Pancreas (tissue), 10 donors: ENCODE measurements at regions not wholly inside any gene's neighbourhood (a gene's known extent, or its start where the extent isn't known, plus 50 kb on each side); places are given as distances from the start of the nearest gene placed in this dataset.

ENCODE experiments used
- ATAC-seq, 4 donors: fragments of 200-7000 bp; cut with Tn5 transposase; one replicate each; pipeline versions ENCODE4 v1.8.0 to v1.9.1; 2020; ENCODE audit warnings: mild to moderate bottlenecking in 4 of 4, moderate library complexity in 4 of 4
- DNase-seq, 6 donors: peaks; one replicate each; pipeline ENCODE4 v3.0.0-alpha.2; 2020
- FAIRE-seq: peaks from 2 replicates; lab custom pipeline; 2012; peaks lifted over from hg19 to GRCh38; lab: Jason Lieb, UNC
- H3K27ac ChIP-seq, 4 donors: fragments of 200-600 bp; sonication (generic); 1 replicate in 3 of 4; 2 replicates in 1 of 4; pipeline versions ENCODE4 v1.5.0 to v1.8.0; 2020
- H3K27me3 ChIP-seq, 4 donors: fragments of 200-600 bp; one replicate each; pipeline ENCODE4 v1.8.0; 2021
- H3K36me3 ChIP-seq, 3 donors: fragments of 200-600 bp; sonication (generic) in 1 of 3; one replicate each; pipeline versions ENCODE4 v1.5.0 to v1.8.0; 2020 to 2021
- H3K4me1 ChIP-seq, 3 donors: fragments of 200-600 bp; one replicate each; pipeline ENCODE4 v1.8.0; 2021
- H3K4me3 ChIP-seq, 4 donors: fragments of 200-600 bp; sonication (generic) in 2 of 4; one replicate each; pipeline versions ENCODE4 v1.5.0 to v1.8.0; 2020 to 2021
- H3K9me3 ChIP-seq, 4 donors: fragments of 200-600 bp; one replicate each; pipeline ENCODE4 v1.8.0; 2021
- CTCF ChIP-seq, 4 donors: fragments of 200-600 bp; sonication (generic) in 3 of 4; IDR thresholded peaks; one replicate each; pipeline versions ENCODE4 v1.5.0 to v1.8.0; 2021; ENCODE audit warnings: antibody characterized with exemption in 4 of 4
- WGBS, 2 donors: extraction: QIAGEN DNeasy Blood & Tissue Kit; methylation state at CpG; one replicate each; pipeline ENCODE4 v1.1.7; 2013; 5-methylcytosine and 5-hydroxymethylcytosine counted together
- intact Hi-C, 3 donors: fragments of 100-400 bp; cut with DNase I; formaldehyde crosslinking; loops; one replicate each; pipeline versions ENCODE4 v1.11.1 to v1.14.2; 2022
- donor health status: healthy with polysubstance abuse.
- donor health status: DM: no; HTN: no; CAD: no; lungs with moderate emphysema.
- donor health status: DM: no; HTN: no; CAD: no.
- donor health status: control.
- donor health status: control.
- donor health status: Bipolar disorder and iron deficiency.
- donor health status: DM: yes; HTN: yes; CAD: no.
- donor health status: DM: no; HTN: no; CAD: no.
- donor health status: DM: no; HTN: no; CAD: no.
- donor health status: DM: yes; HTN: yes; CAD: no.

DNA sequence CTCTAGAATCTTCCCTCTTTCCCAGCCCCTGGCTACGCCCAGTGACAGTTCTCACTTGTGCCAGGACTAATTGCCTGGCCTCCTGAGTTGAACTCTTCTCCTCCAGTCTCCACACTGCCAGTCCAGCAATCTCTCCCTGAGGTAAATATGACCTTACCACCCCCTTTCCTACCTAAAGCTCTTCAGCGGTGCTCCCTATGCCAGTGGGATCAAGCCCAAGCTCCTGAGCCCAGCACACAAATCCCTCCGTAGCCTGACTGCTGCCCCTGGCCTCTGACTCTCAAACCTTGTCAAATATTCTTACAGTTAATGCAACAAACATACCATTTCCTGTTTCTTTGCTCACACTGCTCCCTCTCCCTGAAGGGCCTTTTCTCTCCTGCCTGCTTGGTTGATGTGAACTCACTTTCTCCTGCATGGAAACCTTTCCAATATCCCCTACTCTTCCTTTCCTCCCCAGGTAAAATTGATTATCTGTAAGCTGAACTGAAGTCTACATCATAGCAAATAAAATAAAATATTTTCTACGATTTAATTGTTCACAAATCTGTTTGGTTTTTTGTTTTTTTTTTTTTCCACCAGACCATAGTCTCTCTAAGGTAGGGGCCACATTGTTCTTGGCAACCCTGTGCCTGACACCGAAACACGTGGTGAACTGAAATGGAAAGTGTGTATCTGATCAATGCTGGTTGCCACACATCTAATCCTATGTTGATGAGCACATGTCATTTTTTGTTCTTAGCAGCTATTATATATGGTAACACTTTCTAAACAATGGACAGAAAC lies 147.5 kb downstream of the SLC38A6 start:
- intact Hi-C loops = no loop called here
- no peak for TF ChIP-seq CTCF (IDR thresholded peaks at IDR 0.05)
- ATAC-seq = no peak
- Histone ChIP-seq H3K36me3 (no peaks in the 10 kb centered on the region), H3K27ac (no peak overlapping the region), H3K4me3 (no peak overlapping the region), H3K9me3 (no peaks in the 10 kb centered on the region), H3K27me3 (no peaks in the 10 kb centered on the region), H3K4me1 (no peaks in the 10 kb centered on the region)
- DNase-seq = no peak
- no peak for FAIRE-seq
- 72 to 84% methylated on average over 6 of the region's 6 CpGs for WGBS, 2 donors

- no peak for ATAC-seq
- intact Hi-C loops = no loop called here
- WGBS, 2 donors = 82% methylated on average over 4 of the region's 4 CpGs
- H3K4me3 ChIP-seq = no peak overlapping the region
- no peak for FAIRE-seq
- no peaks in the 10 kb centered on the region for H3K9me3 ChIP-seq
- no peaks in the 10 kb centered on the region for H3K27me3 ChIP-seq
- H3K4me1 ChIP-seq = no peaks in the 10 kb centered on the region
- DNase-seq = no peak
- TF ChIP-seq CTCF (IDR thresholded peaks at IDR 0.05) = no peak
- H3K27ac ChIP-seq = no peak overlapping the region
- no peaks in the 10 kb centered on the region for H3K36me3 ChIP-seq
Measured at GRCh38 chr14:61126603-61127498, 145.8 kb downstream of the SLC38A6 start.

- DNase-seq = no peak
- Histone ChIP-seq H3K4me1 (no peaks in the 10 kb centered on the region), H3K9me3 (no peaks in the 10 kb centered on the region), H3K27me3 (no peaks in the 10 kb centered on the region), H3K36me3 (no peaks in the 10 kb centered on the region), H3K4me3 (no peak overlapping the region), H3K27ac (no peak overlapping the region)
- FAIRE-seq = no peak
- 12 to 19% methylated on average over 10 of the region's 10 CpGs for WGBS, 2 donors
- intact Hi-C loops = no loop called here
- TF ChIP-seq CTCF (IDR thresholded peaks at IDR 0.05) = no peak
- peak in 2 of 4 donors; percentile 15 to 22 for ATAC-seq
Measured at GRCh38 chr14:61125867-61126572, 145.0 kb downstream of the SLC38A6 start.

DNA sequence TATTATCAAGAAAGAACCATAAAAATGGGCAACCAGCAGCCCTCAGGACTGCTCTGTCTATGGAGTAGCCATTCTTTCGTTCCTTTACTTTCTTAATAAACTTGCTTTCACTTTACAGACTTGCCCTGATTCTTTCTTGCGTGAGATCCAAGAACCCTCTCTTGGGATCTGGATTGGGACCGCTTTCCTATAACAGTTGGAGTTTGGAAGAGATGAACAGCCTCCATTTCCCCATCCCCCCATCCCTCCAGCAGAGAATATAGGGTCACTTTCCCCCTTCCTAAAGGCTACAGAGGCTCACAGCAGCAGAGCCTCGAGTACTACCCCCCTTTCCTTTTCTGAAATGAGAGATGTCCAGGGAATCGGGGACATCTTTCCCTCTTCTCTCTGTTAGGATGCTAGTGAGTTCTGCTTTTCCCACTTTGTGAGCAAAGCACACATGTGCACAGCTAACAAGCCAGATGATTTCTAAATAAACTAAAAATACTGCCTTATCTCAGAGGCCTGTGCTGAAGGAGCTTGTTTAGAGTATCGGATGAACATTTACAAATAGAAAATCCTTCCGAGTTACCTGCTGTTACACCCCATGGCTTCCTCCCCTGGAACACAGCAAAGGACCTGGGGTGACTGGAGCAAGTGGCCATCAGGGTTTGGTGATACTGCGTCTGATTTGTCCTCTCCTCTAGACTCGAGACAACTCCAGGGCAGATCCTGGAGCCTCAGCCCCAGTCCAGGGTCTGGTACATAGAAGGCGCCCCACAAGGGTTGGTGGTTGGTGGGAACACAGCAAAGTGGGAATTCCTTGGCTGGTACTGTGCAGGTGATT lies 144.2 kb downstream of the SLC38A6 start:
- no peak for DNase-seq
- 63 to 70% methylated on average over 10 of the region's 10 CpGs for WGBS, 2 donors

More for the DNA sequence above, 144.2 kb downstream of the SLC38A6 start:
- no peak overlapping the region for H3K27ac ChIP-seq
- no peaks in the 10 kb centered on the region for H3K9me3 ChIP-seq
- ATAC-seq (no peak), FAIRE-seq (no peak)
- no peaks in the 10 kb centered on the region for H3K4me1 ChIP-seq
- no peaks in the 10 kb centered on the region for H3K27me3 ChIP-seq
- H3K4me3 ChIP-seq = no peak overlapping the region
- TF ChIP-seq CTCF (IDR thresholded peaks at IDR 0.05) = no peak
- intact Hi-C loops = no loop called here
- no peaks in the 10 kb centered on the region for H3K36me3 ChIP-seq
